Myocyte (in vitro differentiated cells): ENCODE measurements at regions not wholly inside any gene's neighbourhood (a gene's known extent, or its start where the extent isn't known, plus 50 kb on each side); places are given as distances from the start of the nearest gene placed in this dataset.

Source experiments
- DNase-seq: peaks from one replicate; pipeline ENCODE4 v3.0.0-alpha.2; 2012; ENCODE audit warnings: low read depth

GRCh38 chr2:207289295-207290018 lies 123.7 kb upstream of the KLF7 start:
- DNase-seq = no peak

GRCh38 chr2:207290833-207291624 lies 125.3 kb upstream of the KLF7 start:
- no peak for DNase-seq

GRCh38 chr2:207291625-207292252 lies 126.0 kb upstream of the KLF7 start:
- DNase-seq = no peak

GRCh38 chr2:207296265-207296948 lies 130.7 kb upstream of the KLF7 start:
- no peak for DNase-seq

- DNase-seq = no peak
Measured at GRCh38 chr2:207300817-207301216, 135.1 kb upstream of the KLF7 start.

- DNase-seq = no peak
Measured at GRCh38 chr2:207304761-207305160, 139.0 kb upstream of the KLF7 start.

GRCh38 chr2:207308519-207309224 lies 142.9 kb upstream of the KLF7 start:
- no peak for DNase-seq

- peak; percentile 59 for DNase-seq
Measured at GRCh38 chr2:207311316-207312005, 145.7 kb upstream of the KLF7 start.

GRCh38 chr2:207312006-207312356 lies 146.2 kb upstream of the KLF7 start:
- no peak for DNase-seq

- DNase-seq = no peak
Measured at GRCh38 chr2:207313947-207314346, 148.2 kb upstream of the KLF7 start.

GRCh38 chr2:207315131-207315530 lies 149.4 kb upstream of the KLF7 start:
- no peak for DNase-seq

GRCh38 chr2:207316484-207316883 lies 150.7 kb upstream of the KLF7 start:
- DNase-seq = no peak

- no peak for DNase-seq
Measured at GRCh38 chr2:207316906-207317305, 151.2 kb upstream of the KLF7 start.

GRCh38 chr2:207317378-207317984 lies 151.7 kb upstream of the KLF7 start:
- DNase-seq = no peak

GRCh38 chr2:207318181-207318628 lies 152.5 kb upstream of the KLF7 start:
- peak; percentile 22 for DNase-seq

GRCh38 chr2:207319316-207319715 lies 153.6 kb upstream of the KLF7 start:
- no peak for DNase-seq

GRCh38 chr2:207320381-207321159 lies 154.8 kb upstream of the KLF7 start:
- no peak for DNase-seq

GRCh38 chr2:207321514-207321913 lies 155.8 kb upstream of the KLF7 start:
- DNase-seq = no peak

GRCh38 chr2:207324001-207324400 lies 158.3 kb upstream of the KLF7 start:
- no peak for DNase-seq
